ENCODE measurements at regions not wholly inside any gene's neighbourhood (a gene's known extent, or its start where the extent isn't known, plus 50 kb on each side); places are given as distances from the start of the nearest gene placed in this dataset.

DNA sequence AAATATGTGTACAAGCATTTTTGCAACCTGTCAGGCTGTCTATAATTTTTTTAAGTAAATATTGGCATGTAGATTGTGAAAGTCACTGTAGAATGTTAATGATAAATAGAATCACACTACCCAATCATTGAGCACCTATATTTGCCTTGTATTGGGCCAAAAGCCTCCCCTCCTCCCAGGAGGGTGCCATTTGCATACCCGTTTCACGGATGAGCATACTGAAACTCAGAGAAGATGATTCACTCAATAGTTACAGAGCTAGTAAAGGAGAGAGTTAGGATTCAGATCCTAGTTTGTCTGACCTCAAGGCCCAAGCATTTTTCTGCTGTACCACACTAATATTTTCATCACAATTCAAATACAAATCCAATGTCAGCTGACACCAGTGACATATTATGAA, 299.7 kb upstream of the CDH11 start:
- peaks cover 9% of the 10 kb centered on the region for H3K36me3 Mint-ChIP-seq (ENCODE audit: low read depth)
- H3K27ac Mint-ChIP-seq = no peak overlapping the region
- H3K9me3 Mint-ChIP-seq = peaks cover 14% of the 10 kb centered on the region
- H3K27me3 Mint-ChIP-seq (ENCODE audit: low read depth, poor library complexity) = no peaks in the 10 kb centered on the region
- no peaks in the 10 kb centered on the region for H3K4me1 Mint-ChIP-seq
- DNase-seq = no peak
- TF ChIP-seq, protein P1, sequence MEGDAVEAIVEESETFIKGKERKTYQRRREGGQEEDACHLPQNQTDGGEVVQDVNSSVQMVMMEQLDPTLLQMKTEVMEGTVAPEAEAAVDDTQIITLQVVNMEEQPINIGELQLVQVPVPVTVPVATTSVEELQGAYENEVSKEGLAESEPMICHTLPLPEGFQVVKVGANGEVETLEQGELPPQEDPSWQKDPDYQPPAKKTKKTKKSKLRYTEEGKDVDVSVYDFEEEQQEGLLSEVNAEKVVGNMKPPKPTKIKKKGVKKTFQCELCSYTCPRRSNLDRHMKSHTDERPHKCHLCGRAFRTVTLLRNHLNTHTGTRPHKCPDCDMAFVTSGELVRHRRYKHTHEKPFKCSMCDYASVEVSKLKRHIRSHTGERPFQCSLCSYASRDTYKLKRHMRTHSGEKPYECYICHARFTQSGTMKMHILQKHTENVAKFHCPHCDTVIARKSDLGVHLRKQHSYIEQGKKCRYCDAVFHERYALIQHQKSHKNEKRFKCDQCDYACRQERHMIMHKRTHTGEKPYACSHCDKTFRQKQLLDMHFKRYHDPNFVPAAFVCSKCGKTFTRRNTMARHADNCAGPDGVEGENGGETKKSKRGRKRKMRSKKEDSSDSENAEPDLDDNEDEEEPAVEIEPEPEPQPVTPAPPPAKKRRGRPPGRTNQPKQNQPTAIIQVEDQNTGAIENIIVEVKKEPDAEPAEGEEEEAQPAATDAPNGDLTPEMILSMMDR (IDR thresholded peaks at IDR 0.05) = no peak
- H3K4me3 Mint-ChIP-seq = no peak overlapping the region

DNA sequence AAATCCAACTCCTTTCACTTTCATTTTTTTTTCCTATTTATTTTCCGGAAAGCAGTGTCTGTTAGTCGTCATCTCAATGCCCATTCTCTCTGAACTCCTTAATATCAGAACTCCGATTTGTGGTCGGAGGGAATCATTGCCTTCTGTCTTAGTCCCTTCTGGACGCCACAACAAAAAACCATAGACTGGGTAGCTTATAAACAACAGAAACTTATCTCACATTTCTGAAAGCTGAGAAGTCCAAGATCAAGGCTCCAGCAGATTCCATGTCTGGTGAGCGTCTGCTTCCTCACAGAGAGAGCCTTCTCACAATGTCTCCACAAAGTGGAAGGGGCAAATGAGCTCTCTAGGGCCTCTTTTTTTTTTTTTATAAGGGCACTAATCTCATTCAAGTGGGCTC, 296.6 kb upstream of the CDH11 start:
- TF ChIP-seq, protein P1 (IDR thresholded peaks at IDR 0.05) = no peak

DNA sequence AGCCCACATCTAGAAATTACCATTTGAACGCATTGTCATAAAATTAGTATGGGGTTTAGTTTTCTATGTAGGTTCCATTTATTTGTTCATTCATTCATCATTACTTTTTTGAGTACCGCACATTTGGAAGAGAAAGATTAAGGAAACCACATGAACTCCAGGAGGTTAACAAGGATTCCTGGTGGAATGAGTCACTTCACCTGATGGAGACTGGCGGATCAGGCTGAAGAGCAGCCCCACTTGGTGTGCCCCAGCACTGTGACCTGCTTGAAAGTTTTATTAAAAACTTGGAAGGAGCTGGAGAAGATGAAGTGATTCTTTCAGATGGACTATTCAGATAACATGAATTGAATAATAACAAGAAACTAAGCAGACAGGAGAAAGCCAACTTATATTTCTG, 293.6 kb upstream of the CDH11 start:
- peaks cover 5% of the 10 kb centered on the region for H3K4me1 Mint-ChIP-seq
- no peak for DNase-seq

More for the DNA sequence above, 296.6 kb upstream of the CDH11 start:
- Mint-ChIP-seq H3K9me3 (peaks cover 14% of the 10 kb centered on the region), H3K4me1 (peaks cover 5% of the 10 kb centered on the region), H3K27me3 (ENCODE audit: low read depth, poor library complexity) (no peaks in the 10 kb centered on the region), H3K4me3 (no peak overlapping the region), H3K36me3 (ENCODE audit: low read depth) (peaks cover 9% of the 10 kb centered on the region), H3K27ac (no peak overlapping the region)
- no peak for DNase-seq

DNA sequence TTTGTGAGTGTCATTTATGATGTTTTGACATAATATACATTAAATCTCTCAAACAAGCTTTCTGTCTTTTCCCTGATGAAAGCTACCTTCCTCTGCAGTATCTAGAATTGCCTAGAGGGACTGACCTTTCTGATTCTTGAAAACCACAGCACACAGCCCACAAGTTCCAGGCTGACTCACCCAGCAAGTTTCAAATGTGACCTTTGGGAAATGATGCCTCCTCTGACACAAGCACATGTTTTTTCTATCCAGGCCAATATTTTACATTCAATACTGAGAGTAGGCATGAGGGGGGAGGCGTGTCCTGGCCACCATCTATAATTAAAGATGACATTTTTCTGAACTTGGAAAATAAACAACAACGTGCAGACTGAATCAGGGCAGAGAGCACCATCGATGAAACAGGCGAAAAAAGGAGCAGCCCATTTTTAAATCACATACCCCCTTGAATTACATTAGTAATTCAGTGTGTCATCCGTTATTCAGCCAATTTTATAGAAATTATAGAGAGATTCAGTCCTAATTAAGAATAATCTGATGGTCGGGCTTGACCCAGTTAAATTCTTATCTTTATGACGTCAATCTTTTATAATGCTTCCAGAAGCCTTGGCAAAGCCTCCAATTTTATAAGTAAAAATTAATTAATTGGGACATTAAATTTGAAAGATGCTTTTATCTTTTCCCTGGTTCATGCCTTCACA, 292.6 kb upstream of the CDH11 start:
- no peak for DNase-seq
- H3K9me3 Mint-ChIP-seq = peaks cover 11% of the 10 kb centered on the region
- H3K4me1 Mint-ChIP-seq = peaks cover 5% of the 10 kb centered on the region
- peaks cover 5% of the 10 kb centered on the region for H3K36me3 Mint-ChIP-seq (ENCODE audit: low read depth)
- H3K27me3 Mint-ChIP-seq (ENCODE audit: low read depth, poor library complexity) = no peaks in the 10 kb centered on the region
- TF ChIP-seq, protein P1 (IDR thresholded peaks at IDR 0.05) = no peak
- H3K27ac Mint-ChIP-seq = no peak overlapping the region
- no peak overlapping the region for H3K4me3 Mint-ChIP-seq

More for the DNA sequence above, 293.6 kb upstream of the CDH11 start:
- Mint-ChIP-seq H3K36me3 (ENCODE audit: low read depth) (peaks cover 9% of the 10 kb centered on the region), H3K27me3 (ENCODE audit: low read depth, poor library complexity) (no peaks in the 10 kb centered on the region), H3K27ac (no peak overlapping the region), H3K9me3 (peaks cover 14% of the 10 kb centered on the region), H3K4me3 (no peak overlapping the region)
- TF ChIP-seq, protein P1 (IDR thresholded peaks at IDR 0.05) = no peak

DNA sequence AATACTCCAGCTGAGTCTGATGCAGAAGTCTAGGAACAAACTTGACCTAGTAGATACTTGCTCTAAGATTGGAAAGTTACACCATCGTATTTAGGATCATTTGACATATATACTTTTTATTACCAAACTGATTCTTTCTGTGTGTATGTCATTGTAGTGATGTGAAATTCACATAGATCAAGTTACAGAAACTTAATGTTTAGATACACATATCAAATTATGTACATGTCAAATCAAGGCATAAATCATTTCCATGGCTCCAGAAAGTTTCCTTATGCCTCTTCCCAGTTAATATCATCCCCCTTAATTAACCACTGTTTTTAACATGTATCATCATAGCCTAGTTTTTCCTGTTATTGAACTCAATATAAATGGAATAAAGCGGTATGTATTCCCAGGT, 292.0 kb upstream of the CDH11 start:
- Mint-ChIP-seq H3K4me1 (peaks cover 5% of the 10 kb centered on the region), H3K27ac (no peak overlapping the region), H3K27me3 (ENCODE audit: low read depth, poor library complexity) (no peaks in the 10 kb centered on the region), H3K4me3 (no peak overlapping the region), H3K9me3 (peaks cover 5% of the 10 kb centered on the region), H3K36me3 (ENCODE audit: low read depth) (no peaks in the 10 kb centered on the region)
- DNase-seq = no peak
- TF ChIP-seq, protein P1 (IDR thresholded peaks at IDR 0.05) = no peak

DNA sequence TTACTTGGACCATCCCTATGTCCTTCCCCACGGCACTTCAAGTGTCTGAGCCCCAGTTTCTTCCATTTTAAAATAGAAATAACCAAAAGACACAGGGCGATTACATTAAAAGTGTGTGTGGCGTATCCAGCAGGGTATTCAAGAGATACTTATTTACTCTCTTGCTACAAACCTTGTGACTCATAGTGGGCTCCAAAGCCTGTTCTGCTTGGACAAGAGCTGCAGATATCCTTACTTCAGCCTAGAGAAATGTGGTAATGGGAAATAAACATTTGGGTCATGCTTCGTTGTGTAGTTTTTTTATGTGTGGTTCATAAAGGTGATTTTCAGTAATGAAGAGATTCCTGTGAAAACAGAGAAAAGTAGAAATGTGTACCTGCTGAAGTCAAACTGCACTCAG, 288.9 kb upstream of the CDH11 start:
- TF ChIP-seq, protein P1 (IDR thresholded peaks at IDR 0.05) = no peak
- Mint-ChIP-seq H3K27me3 (ENCODE audit: low read depth, poor library complexity) (peaks cover 3% of the 10 kb centered on the region), H3K36me3 (ENCODE audit: low read depth) (no peaks in the 10 kb centered on the region), H3K9me3 (no peaks in the 10 kb centered on the region), H3K4me3 (no peak overlapping the region), H3K27ac (no peak overlapping the region), H3K4me1 (peaks cover 11% of the 10 kb centered on the region)
- DNase-seq = no peak
